Mucosa of rectum (tissue), 2 donors: ENCODE measurements at regions not wholly inside any gene's neighbourhood (a gene's known extent, or its start where the extent isn't known, plus 50 kb on each side); places are given as distances from the start of the nearest gene placed in this dataset.

ENCODE experiments used
- H3K27ac ChIP-seq, 2 donors: one replicate each; pipeline ENCODE4 v1.7.0; 2013; ENCODE audit warnings: inconsistent platforms in 2 of 2, low read depth in 2 of 2, low read length in 2 of 2
- H3K27me3 ChIP-seq, 2 donors: one replicate each; pipeline ENCODE4 v1.7.0; 2013; ENCODE audit warnings: low read length in 2 of 2; ENCODE audit not compliant: control insufficient read depth in 2 of 2, insufficient read depth in 2 of 2
- H3K36me3 ChIP-seq, 2 donors: one replicate each; pipeline ENCODE4 v1.7.0; 2013; ENCODE audit warnings: low read length in 2 of 2; ENCODE audit not compliant: control insufficient read depth in 2 of 2, insufficient read depth in 2 of 2
- H3K4me1 ChIP-seq, 2 donors: one replicate each; pipeline ENCODE4 v1.7.0; 2013; ENCODE audit warnings: low read length in 2 of 2, mild to moderate bottlenecking in 1 of 2; ENCODE audit not compliant: control insufficient read depth in 2 of 2, insufficient read depth in 2 of 2
- H3K4me3 ChIP-seq, 2 donors: one replicate each; pipeline ENCODE4 v1.7.0; 2013; ENCODE audit warnings: low read length in 2 of 2
- H3K9ac ChIP-seq, 2 donors: one replicate each; pipeline ENCODE4 v1.7.0; 2013; ENCODE audit warnings: low read length in 2 of 2, low read depth in 1 of 2, mild to moderate bottlenecking in 1 of 2
- H3K9me3 ChIP-seq, 2 donors: one replicate each; pipeline ENCODE4 v1.7.0; 2013; ENCODE audit warnings: low read length in 2 of 2; ENCODE audit not compliant: control insufficient read depth in 2 of 2
- donor health status: healthy.
- donor health status: Normal muscosa, but diverticular disease.

DNA sequence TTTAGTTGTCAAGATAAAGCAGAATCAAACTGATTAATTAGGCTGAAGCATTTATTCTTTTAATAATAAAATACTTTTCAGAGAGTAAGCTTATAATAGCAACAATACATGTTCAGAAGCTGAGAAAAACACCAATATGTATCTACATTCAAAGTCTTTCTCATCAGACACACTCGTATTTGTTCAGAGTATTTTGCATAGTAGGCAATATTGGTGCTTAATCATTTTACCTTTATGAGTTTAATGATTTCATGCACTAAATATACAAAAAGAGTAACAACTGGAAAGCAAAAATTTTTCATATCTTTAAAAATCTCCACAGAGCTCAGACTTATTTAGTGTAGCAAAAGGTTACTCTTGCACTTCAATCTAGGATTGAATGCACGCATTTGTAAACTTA is 313.9 kb downstream of the ZEB2 start:
- Histone ChIP-seq H3K36me3 (no peaks in the 10 kb centered on the region), H3K4me1 (no peaks in the 10 kb centered on the region), H3K9me3 (no peaks in the 10 kb centered on the region), H3K27ac (no peak overlapping the region), H3K4me3 (no peak overlapping the region), H3K27me3 (no peaks in the 10 kb centered on the region), H3K9ac (no peak overlapping the region)

GRCh38 chr2:144201868-144202468 is 318.0 kb downstream of the ZEB2 start:
- H3K4me1 ChIP-seq: no peaks in the 10 kb centered on the region
- H3K4me3 ChIP-seq: no peak overlapping the region

GRCh38 chr2:144201126-144201525 is 318.8 kb downstream of the ZEB2 start:
- Histone ChIP-seq H3K9ac (no peak overlapping the region), H3K27ac (no peak overlapping the region), H3K4me1 (no peaks in the 10 kb centered on the region), H3K36me3 (no peaks in the 10 kb centered on the region), H3K27me3 (no peaks in the 10 kb centered on the region), H3K4me3 (no peak overlapping the region), H3K9me3 (no peaks in the 10 kb centered on the region)

More at GRCh38 chr2:144201868-144202468, 318.0 kb downstream of the ZEB2 start:
- H3K27ac ChIP-seq: no peak overlapping the region
- H3K9me3 ChIP-seq: no peaks in the 10 kb centered on the region
- H3K9ac ChIP-seq: no peak overlapping the region
- H3K36me3 ChIP-seq: no peaks in the 10 kb centered on the region
- H3K27me3 ChIP-seq: no peaks in the 10 kb centered on the region

- Histone ChIP-seq H3K4me1 (no peaks in the 10 kb centered on the region), H3K27ac (no peak overlapping the region), H3K4me3 (no peak overlapping the region), H3K9me3 (no peaks in the 10 kb centered on the region), H3K9ac (no peak overlapping the region), H3K36me3 (no peaks in the 10 kb centered on the region), H3K27me3 (no peaks in the 10 kb centered on the region)
These were observed 321.8 kb downstream of the ZEB2 start for GRCh38 chr2:144198116-144198515.

DNA sequence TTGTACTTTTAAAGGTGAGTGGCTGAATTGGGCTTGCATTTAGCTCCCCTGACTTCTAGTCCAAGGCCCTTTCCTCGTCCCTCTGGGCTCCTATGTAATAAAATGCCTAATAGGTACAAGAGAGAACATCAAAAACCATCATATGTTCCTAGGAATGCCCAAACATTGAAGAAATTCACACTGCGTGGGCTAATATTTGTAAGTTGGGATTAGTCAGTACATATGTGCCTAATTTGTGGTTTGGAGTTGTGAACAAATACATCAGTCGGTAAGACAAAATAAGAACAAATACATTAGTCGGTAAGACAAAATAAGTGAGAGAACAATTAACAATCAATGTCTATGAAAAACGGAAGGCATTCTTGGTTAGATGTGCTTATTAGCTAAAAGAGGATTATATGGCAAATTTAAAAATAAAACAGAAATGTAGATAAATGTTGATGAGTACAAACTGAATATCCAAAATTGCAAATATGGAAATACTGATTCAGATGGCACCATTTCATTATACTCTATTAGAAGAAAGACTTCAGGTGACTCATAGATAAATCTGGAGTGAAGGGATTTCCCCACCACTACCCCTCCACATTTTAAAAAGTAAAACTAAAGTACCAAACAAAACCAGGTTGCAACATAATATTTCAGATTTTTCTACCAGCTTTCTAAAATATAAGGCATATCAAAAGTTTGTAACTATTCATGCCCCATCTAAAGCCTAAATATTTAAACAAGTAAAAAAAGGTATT is 325.4 kb downstream of the ZEB2 start:
- Histone ChIP-seq H3K4me3 (no peak overlapping the region), H3K36me3 (no peaks in the 10 kb centered on the region)

DNA sequence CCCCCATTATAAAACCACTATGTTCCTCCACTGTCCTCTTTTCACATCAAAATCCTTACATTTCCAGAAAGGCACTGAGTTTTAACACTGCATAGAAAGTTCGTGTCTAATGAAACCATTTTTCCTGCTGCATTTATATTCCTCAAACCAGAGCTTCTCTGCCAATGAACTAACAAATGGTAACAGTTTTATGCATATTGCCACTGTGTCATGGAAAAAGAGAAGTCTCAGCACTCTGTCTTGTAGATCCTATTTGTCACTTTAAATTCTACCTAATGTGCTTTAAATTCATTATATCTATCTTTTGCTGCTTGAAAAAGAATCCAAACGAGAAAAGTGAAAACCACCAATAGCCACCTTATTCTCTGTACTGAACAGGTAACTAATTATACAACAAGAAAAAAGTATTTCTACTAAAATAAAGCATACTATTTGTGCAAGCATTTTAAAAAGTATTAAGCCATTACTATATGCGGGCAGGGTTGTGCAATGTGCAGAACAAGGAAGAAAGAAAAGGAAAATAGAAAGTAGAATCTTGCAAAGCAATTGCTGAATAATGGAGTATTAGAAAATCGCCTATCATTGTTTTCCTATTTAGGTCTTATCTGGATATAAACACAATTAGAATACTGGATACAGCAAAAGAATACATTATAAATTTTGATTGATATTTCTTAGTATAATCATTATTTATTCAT is 328.9 kb downstream of the ZEB2 start:
- Histone ChIP-seq H3K27me3 (no peaks in the 10 kb centered on the region), H3K9me3 (no peaks in the 10 kb centered on the region), H3K4me1 (no peaks in the 10 kb centered on the region), H3K27ac (no peak overlapping the region), H3K36me3 (no peaks in the 10 kb centered on the region), H3K4me3 (no peak overlapping the region), H3K9ac (no peak overlapping the region)

More for the DNA sequence above, 325.4 kb downstream of the ZEB2 start:
- Histone ChIP-seq H3K9ac (no peak overlapping the region), H3K4me1 (no peaks in the 10 kb centered on the region), H3K27me3 (no peaks in the 10 kb centered on the region), H3K27ac (no peak overlapping the region), H3K9me3 (no peaks in the 10 kb centered on the region)

DNA sequence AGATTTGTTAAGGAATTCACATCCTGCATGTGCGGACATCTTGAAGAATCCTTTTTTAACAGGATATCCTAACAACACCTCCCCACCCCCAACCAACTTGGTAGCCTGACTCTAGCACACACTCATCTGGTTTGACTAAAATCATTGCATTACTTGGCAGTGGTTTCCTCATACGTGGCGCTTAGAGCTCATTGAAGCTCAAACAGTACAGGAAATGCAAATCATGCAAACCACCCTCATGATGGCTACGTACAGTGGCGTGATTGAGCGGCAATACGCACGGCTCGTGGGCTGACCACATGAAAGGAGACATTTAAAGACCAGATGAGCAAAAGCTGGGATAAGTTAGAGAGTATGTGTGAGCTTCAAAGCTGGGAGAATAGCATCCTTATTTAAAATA is 336.2 kb downstream of the ZEB2 start:
- H3K27ac ChIP-seq: no peak overlapping the region
- H3K4me1 ChIP-seq: no peaks in the 10 kb centered on the region
- H3K9ac ChIP-seq: no peak overlapping the region
- H3K9me3 ChIP-seq: no peaks in the 10 kb centered on the region
- peak overlapping the region in 1 of 2 donors; percentile 17 for H3K4me3 ChIP-seq
- H3K36me3 ChIP-seq: no peaks in the 10 kb centered on the region
- no peaks in the 10 kb centered on the region for H3K27me3 ChIP-seq

DNA sequence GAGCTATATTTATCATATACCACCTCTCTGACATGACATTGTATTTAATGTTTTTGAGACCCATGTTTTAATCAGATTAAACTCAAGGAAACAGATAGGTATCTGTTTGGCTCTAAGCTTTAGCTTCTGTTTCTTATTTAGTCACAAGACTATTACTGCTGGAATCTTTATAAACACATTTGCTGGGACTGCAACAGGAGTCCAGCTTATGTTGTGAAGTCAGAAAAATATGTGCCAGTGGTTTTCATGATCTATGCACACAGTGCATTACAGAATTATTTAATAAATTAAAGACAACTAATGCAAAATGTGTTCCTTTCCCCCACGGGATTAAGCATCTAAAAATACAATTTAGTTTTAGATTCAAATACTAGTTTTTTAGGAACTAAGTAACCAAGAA is 338.9 kb downstream of the ZEB2 start:
- Histone ChIP-seq H3K9ac (no peak overlapping the region), H3K36me3 (no peaks in the 10 kb centered on the region), H3K4me3 (no peak overlapping the region), H3K27ac (no peak overlapping the region), H3K27me3 (no peaks in the 10 kb centered on the region), H3K9me3 (no peaks in the 10 kb centered on the region), H3K4me1 (no peaks in the 10 kb centered on the region)

- no peaks in the 10 kb centered on the region for H3K36me3 ChIP-seq
- H3K9me3 ChIP-seq: no peaks in the 10 kb centered on the region
- no peak overlapping the region for H3K4me3 ChIP-seq
- H3K9ac ChIP-seq: no peak overlapping the region
- H3K27me3 ChIP-seq: no peaks in the 10 kb centered on the region
- H3K27ac ChIP-seq: no peak overlapping the region
- H3K4me1 ChIP-seq: no peaks in the 10 kb centered on the region
These were observed 339.8 kb downstream of the ZEB2 start for GRCh38 chr2:144180131-144180530.

DNA sequence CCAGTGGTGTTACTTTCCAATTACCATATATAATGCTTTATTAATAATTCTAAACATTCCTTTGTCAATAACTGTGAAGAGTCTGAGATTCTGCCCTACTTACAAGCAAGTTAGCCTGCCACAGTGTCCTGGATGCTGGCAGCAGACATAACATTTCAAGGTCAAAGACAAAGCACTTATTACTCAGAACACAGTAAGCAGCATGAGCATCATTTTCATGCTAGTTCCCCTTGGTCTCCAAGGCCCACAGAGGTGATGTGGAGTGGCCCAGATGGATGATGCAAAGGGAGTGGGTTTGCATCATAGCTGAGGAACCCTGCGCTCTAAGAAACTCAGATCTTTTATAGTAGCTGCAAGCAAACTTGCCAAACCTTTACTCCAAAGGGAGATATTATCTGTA is 349.7 kb downstream of the ZEB2 start:
- Histone ChIP-seq H3K9me3 (no peaks in the 10 kb centered on the region), H3K36me3 (no peaks in the 10 kb centered on the region), H3K27ac (no peak overlapping the region), H3K4me3 (no peak overlapping the region), H3K4me1 (no peaks in the 10 kb centered on the region), H3K27me3 (no peaks in the 10 kb centered on the region), H3K9ac (no peak overlapping the region)
